H9 (cell line): ENCODE measurements at regions not wholly inside any gene's neighbourhood (a gene's known extent, or its start where the extent isn't known, plus 50 kb on each side); places are given as distances from the start of the nearest gene placed in this dataset.

ENCODE experiments used
- DNase-seq: peaks from one replicate; pipeline ENCODE4 v3.0.0-alpha.2; 2017
- H2AFZ ChIP-seq: one replicate; pipeline ENCODE4 v1.6.1; 2013; ENCODE audit warnings: mild to moderate bottlenecking, low read length, control low read depth, moderate library complexity
- H2AK5ac ChIP-seq: 2 replicates; pipeline ENCODE4 v1.6.1; 2013; ENCODE audit warnings: low read length, control low read depth, mixed read lengths; ENCODE audit not compliant: insufficient read length
- H2BK120ac ChIP-seq: one replicate; pipeline ENCODE4 v1.6.1; 2013; ENCODE audit warnings: low read depth, mild to moderate bottlenecking, low read length, control low read depth, inconsistent platforms; ENCODE audit not compliant: poor library complexity, severe bottlenecking
- H2BK12ac ChIP-seq: 2 replicates; pipeline ENCODE4 v1.6.1; 2013; ENCODE audit warnings: low read length, control low read depth, mixed read lengths, low read depth; ENCODE audit not compliant: insufficient read length
- H2BK15ac ChIP-seq: 2 replicates; pipeline ENCODE4 v1.6.1; 2013; ENCODE audit warnings: low read depth, low read length, control low read depth
- H2BK20ac ChIP-seq: one replicate; pipeline ENCODE4 v1.6.1; 2013; ENCODE audit warnings: low read depth, mild to moderate bottlenecking, low read length, control low read depth, inconsistent platforms; ENCODE audit not compliant: poor library complexity, severe bottlenecking
- H2BK5ac ChIP-seq: 2 replicates; pipeline ENCODE4 v1.6.1; 2013; ENCODE audit warnings: low read length, control low read depth, mixed read lengths; ENCODE audit not compliant: insufficient read length
- H3K14ac ChIP-seq: 2 replicates; pipeline ENCODE4 v1.6.1; 2013; ENCODE audit warnings: low read length, control low read depth; ENCODE audit not compliant: insufficient read depth
- H3K18ac ChIP-seq: 2 replicates; pipeline ENCODE4 v1.6.1; 2013; ENCODE audit warnings: low read depth, mild to moderate bottlenecking, mixed read lengths, low read length, control low read depth; ENCODE audit not compliant: insufficient read length
- H3K23ac ChIP-seq: 2 replicates; pipeline ENCODE4 v1.6.1; 2013; ENCODE audit warnings: low read length, control low read depth, mixed read lengths, low read depth; ENCODE audit not compliant: insufficient read length
- H3K23me2 ChIP-seq: 2 replicates; pipeline ENCODE4 v1.6.1; 2013; ENCODE audit warnings: low read depth, mild to moderate bottlenecking, mixed read lengths, low read length, control low read depth; ENCODE audit not compliant: insufficient read length, poor library complexity, severe bottlenecking
- H3K27ac ChIP-seq: 2 replicates; pipeline ENCODE4 v1.5.1; 2013; ENCODE audit warnings: low read length, control low read depth, mixed read lengths, low read depth; ENCODE audit not compliant: insufficient read length
- H3K27me3 ChIP-seq: 2 replicates; pipeline ENCODE4 v1.6.1; 2013; ENCODE audit warnings: low read length, control low read depth, inconsistent platforms; ENCODE audit not compliant: insufficient read depth
- H3K4ac ChIP-seq: 2 replicates; pipeline ENCODE4 v1.6.1; 2013; ENCODE audit warnings: low read depth, mild to moderate bottlenecking, control low read depth, inconsistent platforms, low read length, moderate library complexity
- H3K4me1 ChIP-seq: 2 replicates; pipeline ENCODE4 v1.6.1; 2013; ENCODE audit warnings: low read length, control low read depth, inconsistent platforms; ENCODE audit not compliant: insufficient read depth
- H3K4me2 ChIP-seq: 2 replicates; pipeline ENCODE4 v1.6.1; 2013; ENCODE audit warnings: low read length, control low read depth, mixed read lengths; ENCODE audit not compliant: insufficient read length, insufficient read depth
- H3K56ac ChIP-seq: 2 replicates; pipeline ENCODE4 v1.6.1; 2013; ENCODE audit warnings: low read depth, mild to moderate bottlenecking, mixed read lengths, low read length, control low read depth; ENCODE audit not compliant: insufficient read length
- H3K79me1 ChIP-seq: 2 replicates; pipeline ENCODE4 v1.6.1; 2013; ENCODE audit warnings: low read depth, mild to moderate bottlenecking, moderate library complexity, low read length, control low read depth, inconsistent platforms; ENCODE audit not compliant: insufficient read depth, poor library complexity, severe bottlenecking
- H3K79me2 ChIP-seq: 2 replicates; pipeline ENCODE4 v1.6.1; 2013; ENCODE audit warnings: low read length, control low read depth, inconsistent platforms; ENCODE audit not compliant: insufficient read depth
- H3K9ac ChIP-seq: 2 replicates; pipeline ENCODE4 v1.6.1; 2013; ENCODE audit warnings: low read length, control low read depth, mixed read lengths; ENCODE audit not compliant: insufficient read length; ENCODE audit errors: extremely low read depth
- H3K9me3 ChIP-seq: one replicate; pipeline ENCODE4 v1.6.1; 2013; ENCODE audit warnings: low read depth, low read length, inconsistent platforms; ENCODE audit not compliant: control insufficient read depth
- H3T11ph ChIP-seq: one replicate; pipeline ENCODE4 v1.6.1; 2013; ENCODE audit warnings: mild to moderate bottlenecking, low read length, control low read depth, inconsistent platforms
- H4K20me1 ChIP-seq: one replicate; pipeline ENCODE4 v1.6.1; 2013; ENCODE audit not compliant: control insufficient read depth, insufficient read length, insufficient read depth
- H4K5ac ChIP-seq: 2 replicates; pipeline ENCODE4 v1.6.1; 2013; ENCODE audit warnings: low read depth, mild to moderate bottlenecking, mixed read lengths, low read length, control low read depth; ENCODE audit not compliant: insufficient read length
- H4K8ac ChIP-seq: replicated peaks from 2 replicates; pipeline ENCODE4 v1.6.1; 2013; ENCODE audit warnings: low read length, control low read depth, mixed read lengths, low read depth; ENCODE audit not compliant: insufficient read length
- H4K91ac ChIP-seq: 2 replicates; pipeline ENCODE4 v1.6.1; 2013; ENCODE audit warnings: low read depth, mild to moderate bottlenecking, moderate library complexity, mixed read lengths, low read length, control low read depth; ENCODE audit not compliant: insufficient read length
- H3K27ac Mint-ChIP-seq, 3 experiments: 2 replicates in 2 of 3; 3 replicates in 1 of 3; pipeline ENCODE4 v1.8.0; 2020 to 2021; ENCODE audit warnings: mixed read lengths in 3 of 3, mild to moderate bottlenecking in 1 of 3, moderate library complexity in 1 of 3
- H3K27me3 Mint-ChIP-seq: 2 replicates; pipeline ENCODE4 v1.8.0; 2021; ENCODE audit warnings: low read depth, mild to moderate bottlenecking, moderate library complexity, mixed read lengths
- H3K36me3 Mint-ChIP-seq, 3 experiments: 2 replicates in 2 of 3; 3 replicates in 1 of 3; pipeline ENCODE4 v1.8.0; 2020 to 2021; ENCODE audit warnings: low read depth in 3 of 3, mixed read lengths in 3 of 3; ENCODE audit not compliant: insufficient read depth in 1 of 3
- H3K4me1 Mint-ChIP-seq, 2 experiments: 2 replicates each; pipeline ENCODE4 v1.8.0; 2020; ENCODE audit warnings: mixed read lengths in 2 of 2
- H3K4me3 Mint-ChIP-seq, 2 experiments: 2 replicates in 1 of 2; 3 replicates in 1 of 2; pipeline ENCODE4 v1.8.0; 2020 to 2021; ENCODE audit warnings: mild to moderate bottlenecking in 2 of 2, mixed read lengths in 2 of 2, moderate library complexity in 1 of 2
- H3K9me3 Mint-ChIP-seq, 2 experiments: 2 replicates in 1 of 2; 3 replicates in 1 of 2; pipeline ENCODE4 v1.8.0; 2020; ENCODE audit warnings: mild to moderate bottlenecking in 2 of 2, mixed read lengths in 2 of 2, moderate library complexity in 1 of 2
- CTCF ChIP-seq: fragments of 200-600 bp; sonication (generic); conservative IDR thresholded peaks from 3 replicates; pipeline ENCODE4 v1.8.0; 2021; ENCODE audit warnings: antibody characterized with exemption, mild to moderate bottlenecking
- WGBS: extraction: QIAGEN DNeasy Blood & Tissue Kit; methylation state at CpG from one replicate; pipeline ENCODE4 v1.1.7; 2013; ENCODE audit warnings: missing lambda C conversion rate, low lambda C conversion rate, mixed read lengths; ENCODE audit not compliant: insufficient read length; ENCODE audit errors: extremely low coverage; 5-methylcytosine and 5-hydroxymethylcytosine counted together

- H3K23me2 ChIP-seq = no peaks in the 10 kb centered on the region
- DNase-seq = no peak
- no peak overlapping the region for H2BK20ac ChIP-seq
- H3K9me3 ChIP-seq = no peaks in the 10 kb centered on the region
- H3T11ph ChIP-seq = no peak overlapping the region
- no peak overlapping the region for H3K18ac ChIP-seq
- no peak overlapping the region for H2BK120ac ChIP-seq
- H4K8ac ChIP-seq = no peak overlapping the region
- H3K14ac ChIP-seq = no peak overlapping the region
- WGBS = no CpG with 5 or more reads among the region's 7 CpGs
- Mint-ChIP-seq H3K27me3 (no peaks in the 10 kb centered on the region; the same call in none of the 2 replicates), H3K27ac (no peak overlapping the region), H3K36me3 (no peaks in the 10 kb centered on the region), H3K4me3 (no peak overlapping the region), H3K4me1 (no peaks in the 10 kb centered on the region), H3K9me3 (no peaks in the 10 kb centered on the region; a peak in 1 of 5 replicates)
- no peak overlapping the region for H4K91ac ChIP-seq
- H4K5ac ChIP-seq = no peak overlapping the region
- H3K56ac ChIP-seq = no peak overlapping the region
- TF ChIP-seq CTCF = no peak
- H3K4ac ChIP-seq = no peak overlapping the region
- no peak overlapping the region for H3K23ac ChIP-seq
- no peaks in the 10 kb centered on the region for H4K20me1 ChIP-seq
- no peaks in the 10 kb centered on the region for H3K79me2 ChIP-seq
- H2BK15ac ChIP-seq = no peak overlapping the region
- no peaks in the 10 kb centered on the region for H3K27me3 ChIP-seq
- no peak overlapping the region for H2AK5ac ChIP-seq
- H3K9ac ChIP-seq = no peak overlapping the region
- no peaks in the 10 kb centered on the region for H3K79me1 ChIP-seq
- H2BK12ac ChIP-seq = no peak overlapping the region
- no peak overlapping the region for H3K27ac ChIP-seq
- no peak overlapping the region for H2BK5ac ChIP-seq
- no peak overlapping the region for H2AFZ ChIP-seq
- no peak overlapping the region for H3K4me2 ChIP-seq
- no peaks in the 10 kb centered on the region for H3K4me1 ChIP-seq
Measured at GRCh38 chr2:217398101-217398500, 538.2 kb upstream of the TNP1 start.
